Right atrium auricular region (tissue), 2 donors: ENCODE measurements at regions not wholly inside any gene's neighbourhood (a gene's known extent, or its start where the extent isn't known, plus 50 kb on each side); places are given as distances from the start of the nearest gene placed in this dataset.

Source experiments
- DNase-seq: peaks from one replicate; pipeline ENCODE4 v3.0.0-alpha.2; 2019; ENCODE audit warnings: low spot score
- H3K27ac ChIP-seq, 2 donors: fragments of 200-600 bp; sonication (generic); 1 replicate in 1 of 2; 2 replicates in 1 of 2; pipeline ENCODE4 v1.5.1; 2016 to 2019
- H3K27me3 ChIP-seq, 2 donors: fragments of 200-600 bp; sonication (generic); one replicate each; pipeline versions ENCODE4 v1.5.1 to v1.6.0; 2017 to 2019
- H3K36me3 ChIP-seq: fragments of 200-600 bp; sonication (generic); one replicate; pipeline ENCODE4 v1.5.1; 2016
- H3K4me1 ChIP-seq, 2 donors: fragments of 200-600 bp; sonication (generic); one replicate each; pipeline versions ENCODE4 v1.5.1 to v1.6.0; 2017 to 2019
- H3K4me3 ChIP-seq, 2 donors: fragments of 200-600 bp; sonication (generic); 1 replicate in 1 of 2; 2 replicates in 1 of 2; pipeline ENCODE4 v1.5.1; 2017 to 2019; ENCODE audit warnings: mild to moderate bottlenecking in 1 of 2, moderate library complexity in 1 of 2
- H3K9me3 ChIP-seq, 2 donors: fragments of 200-600 bp; sonication (generic); one replicate each; pipeline ENCODE4 v1.5.1; 2019
- CTCF ChIP-seq, 2 donors: fragments of 200-600 bp; sonication (generic); IDR thresholded peaks; one replicate each; pipeline ENCODE4 v1.5.1; 2019; ENCODE audit warnings: antibody characterized with exemption in 2 of 2

- DNase-seq: no peak
- H3K4me3 ChIP-seq: no peak overlapping the region
- H3K27me3 ChIP-seq: no peaks in the 10 kb centered on the region
- H3K4me1 ChIP-seq: no peaks in the 10 kb centered on the region
- H3K9me3 ChIP-seq: no peaks in the 10 kb centered on the region
- no peak overlapping the region for H3K27ac ChIP-seq
- H3K36me3 ChIP-seq: no peaks in the 10 kb centered on the region
- no peak for TF ChIP-seq CTCF (IDR thresholded peaks at IDR 0.05)
Measured at GRCh38 chr1:82604524-82604923, 803.8 kb downstream of the ADGRL2 start.

- no peak overlapping the region for H3K4me3 ChIP-seq
- no peaks in the 10 kb centered on the region for H3K36me3 ChIP-seq
- H3K9me3 ChIP-seq: no peaks in the 10 kb centered on the region
- no peaks in the 10 kb centered on the region for H3K27me3 ChIP-seq
- no peak for TF ChIP-seq CTCF (IDR thresholded peaks at IDR 0.05)
- no peak for DNase-seq
- H3K27ac ChIP-seq: no peak overlapping the region
- H3K4me1 ChIP-seq: no peaks in the 10 kb centered on the region
Measured at GRCh38 chr1:82600314-82600713, 799.6 kb downstream of the ADGRL2 start.

- no peak for DNase-seq
- TF ChIP-seq CTCF (IDR thresholded peaks at IDR 0.05): no peak
- Histone ChIP-seq H3K36me3 (no peaks in the 10 kb centered on the region), H3K4me1 (no peaks in the 10 kb centered on the region), H3K27ac (no peak overlapping the region), H3K9me3 (no peaks in the 10 kb centered on the region), H3K4me3 (no peak overlapping the region), H3K27me3 (no peaks in the 10 kb centered on the region)
Measured at GRCh38 chr1:82598812-82599211, 798.1 kb downstream of the ADGRL2 start.

GRCh38 chr1:82598337-82598736 is 797.6 kb downstream of the ADGRL2 start:
- Histone ChIP-seq H3K27me3 (no peaks in the 10 kb centered on the region), H3K4me3 (no peak overlapping the region), H3K36me3 (no peaks in the 10 kb centered on the region), H3K27ac (no peak overlapping the region), H3K4me1 (no peaks in the 10 kb centered on the region), H3K9me3 (no peaks in the 10 kb centered on the region)
- no peak for DNase-seq
- no peak for TF ChIP-seq CTCF (IDR thresholded peaks at IDR 0.05)

- H3K27me3 ChIP-seq: no peaks in the 10 kb centered on the region
- DNase-seq: no peak
- H3K27ac ChIP-seq: no peak overlapping the region
- no peaks in the 10 kb centered on the region for H3K9me3 ChIP-seq
- no peaks in the 10 kb centered on the region for H3K36me3 ChIP-seq
- H3K4me3 ChIP-seq: no peak overlapping the region
- no peak for TF ChIP-seq CTCF (IDR thresholded peaks at IDR 0.05)
- H3K4me1 ChIP-seq: no peaks in the 10 kb centered on the region
Measured at GRCh38 chr1:82597649-82598048, 796.9 kb downstream of the ADGRL2 start.

- Histone ChIP-seq H3K27ac (no peak overlapping the region), H3K36me3 (no peaks in the 10 kb centered on the region), H3K27me3 (no peaks in the 10 kb centered on the region), H3K9me3 (no peaks in the 10 kb centered on the region), H3K4me3 (no peak overlapping the region), H3K4me1 (no peaks in the 10 kb centered on the region)
- no peak for DNase-seq
- no peak for TF ChIP-seq CTCF (IDR thresholded peaks at IDR 0.05)
Measured at GRCh38 chr1:82597141-82597540, 796.4 kb downstream of the ADGRL2 start.
